C4-2B (cell line): ENCODE measurements at regions not wholly inside any gene's neighbourhood (a gene's known extent, or its start where the extent isn't known, plus 50 kb on each side); places are given as distances from the start of the nearest gene placed in this dataset.

ENCODE experiments used
- ZFX ChIP-seq: fragments of 450-650 bp; IDR thresholded peaks from 2 replicates; pipeline ENCODE4 v1.6.1; 2017
- TF ChIP-seq, protein P1 (sequence below): fragments of 450-650 bp; conservative IDR thresholded peaks from 2 replicates; pipeline ENCODE4 v1.5.1; 2017; ENCODE audit warnings: mild to moderate bottlenecking

DNA sequence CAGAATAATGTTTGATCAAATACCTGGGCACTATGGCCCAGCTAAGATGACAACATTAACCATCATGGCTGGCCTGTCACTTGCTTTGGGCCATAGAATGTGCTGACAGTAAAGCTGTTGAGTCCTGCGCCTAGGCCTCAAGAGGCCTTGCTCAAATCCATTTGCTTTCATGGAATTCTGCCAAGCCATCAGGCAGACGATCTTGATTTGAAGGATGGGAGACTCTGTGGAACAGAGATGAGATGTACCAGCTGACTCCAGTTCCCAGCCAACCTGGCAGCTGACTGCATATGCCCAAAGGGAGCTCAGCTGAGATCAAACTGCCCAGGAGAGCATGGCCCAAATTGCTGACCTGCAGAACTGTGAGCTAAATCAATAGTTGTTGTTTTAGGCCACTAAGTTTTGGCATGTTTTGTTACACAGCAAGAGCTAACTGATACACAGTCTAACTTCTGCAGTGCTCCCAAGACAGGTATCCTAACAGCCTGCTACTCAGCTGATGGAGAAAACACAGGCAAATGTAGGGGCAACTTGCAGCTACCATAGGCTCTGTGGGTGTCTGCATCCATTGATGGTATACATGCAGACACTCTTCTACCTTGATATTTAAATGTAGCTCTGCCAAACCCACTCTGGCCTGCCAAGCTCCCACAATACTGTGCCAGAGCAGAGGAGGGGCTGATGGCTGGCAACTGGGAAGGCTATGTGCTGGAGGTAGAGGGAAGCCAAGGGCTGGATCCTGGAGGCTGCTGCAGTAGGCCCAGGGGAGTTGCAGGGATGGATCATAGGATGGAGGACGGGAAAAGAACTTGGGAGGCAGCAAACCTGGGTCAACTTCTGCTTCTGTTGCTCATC, 55.2 kb upstream of the RNF24 start:
- TF ChIP-seq, protein P1, sequence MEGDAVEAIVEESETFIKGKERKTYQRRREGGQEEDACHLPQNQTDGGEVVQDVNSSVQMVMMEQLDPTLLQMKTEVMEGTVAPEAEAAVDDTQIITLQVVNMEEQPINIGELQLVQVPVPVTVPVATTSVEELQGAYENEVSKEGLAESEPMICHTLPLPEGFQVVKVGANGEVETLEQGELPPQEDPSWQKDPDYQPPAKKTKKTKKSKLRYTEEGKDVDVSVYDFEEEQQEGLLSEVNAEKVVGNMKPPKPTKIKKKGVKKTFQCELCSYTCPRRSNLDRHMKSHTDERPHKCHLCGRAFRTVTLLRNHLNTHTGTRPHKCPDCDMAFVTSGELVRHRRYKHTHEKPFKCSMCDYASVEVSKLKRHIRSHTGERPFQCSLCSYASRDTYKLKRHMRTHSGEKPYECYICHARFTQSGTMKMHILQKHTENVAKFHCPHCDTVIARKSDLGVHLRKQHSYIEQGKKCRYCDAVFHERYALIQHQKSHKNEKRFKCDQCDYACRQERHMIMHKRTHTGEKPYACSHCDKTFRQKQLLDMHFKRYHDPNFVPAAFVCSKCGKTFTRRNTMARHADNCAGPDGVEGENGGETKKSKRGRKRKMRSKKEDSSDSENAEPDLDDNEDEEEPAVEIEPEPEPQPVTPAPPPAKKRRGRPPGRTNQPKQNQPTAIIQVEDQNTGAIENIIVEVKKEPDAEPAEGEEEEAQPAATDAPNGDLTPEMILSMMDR = no peak
- TF ChIP-seq ZFX = no peak
